CD4-positive, CD25-positive, alpha-beta regulatory T cell (primary cell): ENCODE measurements at regions not wholly inside any gene's neighbourhood (a gene's known extent, or its start where the extent isn't known, plus 50 kb on each side); places are given as distances from the start of the nearest gene placed in this dataset.

Source experiments
- ATAC-seq, 2 donors: fragments of 150-1000 bp; cut with Tn5 transposase; one replicate each; pipeline ENCODE4 v1.10.0; 2021; ENCODE audit warnings: low read depth in 2 of 2, moderate number of reproducible peaks in 2 of 2, moderate library complexity in 1 of 2
- DNase-seq, 3 donors: peaks; one replicate each; pipeline versions ENCODE4 v3.0.0 to v3.0.0-alpha.2; 2012 to 2022; ENCODE audit warnings: mixed read lengths in 1 of 3
- H3K27ac ChIP-seq: one replicate; pipeline ENCODE4 v1.7.0; 2013; ENCODE audit warnings: mild to moderate bottlenecking, low read length; ENCODE audit not compliant: insufficient read depth, poor library complexity, severe bottlenecking
- H3K27me3 ChIP-seq: one replicate; pipeline ENCODE4 v1.7.0; 2013; ENCODE audit warnings: low read length; ENCODE audit not compliant: control insufficient read depth, insufficient read depth
- H3K36me3 ChIP-seq: one replicate; pipeline ENCODE4 v1.7.0; 2013; ENCODE audit warnings: mild to moderate bottlenecking, low read length, moderate library complexity; ENCODE audit not compliant: control insufficient read depth, insufficient read depth
- H3K4me1 ChIP-seq: 2 replicates; pipeline ENCODE4 v1.7.0; 2013; ENCODE audit warnings: mild to moderate bottlenecking, low read length; ENCODE audit not compliant: insufficient read depth, control insufficient read depth, poor library complexity, severe bottlenecking
- H3K4me3 ChIP-seq: one replicate; pipeline ENCODE4 v1.7.0; 2013; ENCODE audit warnings: low read depth, mild to moderate bottlenecking, low read length, moderate library complexity
- H3K9me3 ChIP-seq, 2 experiments: 1 replicate in 1 of 2; 2 replicates in 1 of 2; pipeline ENCODE4 v1.7.0; 2013; ENCODE audit warnings: low read length in 2 of 2, mild to moderate bottlenecking in 1 of 2, moderate library complexity in 1 of 2; ENCODE audit not compliant: control insufficient read depth in 2 of 2
- H3K27ac Mint-ChIP-seq, 3 donors: one replicate each; pipeline ENCODE4 v1.8.0; 2020 to 2022; ENCODE audit warnings: mild to moderate bottlenecking in 3 of 3, mixed read lengths in 3 of 3, moderate library complexity in 2 of 3
- H3K27me3 Mint-ChIP-seq: one replicate; pipeline ENCODE4 v1.8.0; 2022; ENCODE audit warnings: mild to moderate bottlenecking, mixed read lengths
- H3K36me3 Mint-ChIP-seq: one replicate; pipeline ENCODE4 v1.8.0; 2020; ENCODE audit warnings: mixed read lengths
- H3K4me1 Mint-ChIP-seq, 4 donors: one replicate each; pipeline ENCODE4 v1.8.0; 2020 to 2022; ENCODE audit warnings: mixed read lengths in 4 of 4, mild to moderate bottlenecking in 1 of 4
- H3K4me3 Mint-ChIP-seq, 4 donors: one replicate each; pipeline ENCODE4 v1.8.0; 2020 to 2022; ENCODE audit warnings: mild to moderate bottlenecking in 4 of 4, mixed read lengths in 4 of 4, moderate library complexity in 3 of 4
- H3K9me3 Mint-ChIP-seq, 7 donors: one replicate each; pipeline ENCODE4 v1.8.0; 2020 to 2022; ENCODE audit warnings: mixed read lengths in 7 of 7, mild to moderate bottlenecking in 3 of 7, moderate library complexity in 2 of 7

DNA sequence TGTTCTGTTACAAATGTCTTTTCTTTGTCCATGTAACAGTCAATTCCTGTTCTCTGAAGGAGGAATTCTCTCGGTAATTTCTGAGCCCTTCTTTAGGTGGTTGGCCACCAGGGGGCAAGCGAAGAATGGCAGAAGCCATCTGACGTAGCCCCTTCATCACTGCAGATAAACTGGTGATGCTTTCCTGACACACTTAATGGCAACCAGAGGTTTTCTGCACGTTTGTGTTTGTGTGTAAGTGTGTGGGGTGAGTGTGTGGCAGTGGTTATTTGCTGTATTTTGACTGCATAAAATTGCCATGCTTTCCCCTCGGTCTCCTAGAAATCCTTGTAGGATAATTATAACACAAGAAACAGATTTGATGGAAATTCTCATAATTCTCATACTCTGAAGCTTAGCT is 64.8 kb upstream of the STOX2 start:
- Histone ChIP-seq H3K4me1 (no peaks in the 10 kb centered on the region), H3K36me3 (no peaks in the 10 kb centered on the region), H3K27ac (no peak overlapping the region), H3K9me3 (no peaks in the 10 kb centered on the region), H3K4me3 (no peak overlapping the region), H3K27me3 (peaks cover 8% of the 10 kb centered on the region)
- H3K4me3 Mint-ChIP-seq, result no peak overlapping the region
- H3K27ac Mint-ChIP-seq, result no peak overlapping the region
- no peaks in the 10 kb centered on the region for H3K9me3 Mint-ChIP-seq
- peaks cover 27% of the 10 kb centered on the region for H3K27me3 Mint-ChIP-seq
- H3K36me3 Mint-ChIP-seq, result no peaks in the 10 kb centered on the region
- DNase-seq (peak; percentile 30 to 78 (median 38)), ATAC-seq (peak in 1 of 2 donors; percentile 56)
- H3K4me1 Mint-ChIP-seq, result no peaks in the 10 kb centered on the region

DNA sequence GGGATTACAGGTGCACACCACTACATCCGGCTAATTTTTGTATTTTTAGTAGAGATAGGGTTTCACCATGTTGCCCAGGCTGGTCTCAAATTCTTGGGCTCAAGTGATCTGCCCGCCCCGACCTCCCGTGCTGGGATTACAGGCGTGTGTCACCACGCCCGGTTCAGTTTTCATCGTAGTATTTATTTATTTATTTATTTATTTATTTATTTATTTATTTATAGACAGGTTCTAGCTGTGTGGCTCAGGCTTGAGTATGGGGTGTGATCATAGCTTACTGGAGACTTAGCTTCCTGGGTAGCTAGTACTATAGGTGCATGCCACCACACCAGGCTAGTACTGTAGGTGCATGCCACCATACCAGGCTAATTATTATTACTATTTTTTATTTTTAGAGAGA is 64.1 kb upstream of the STOX2 start:
- Mint-ChIP-seq H3K9me3 (peaks cover 0 to under 1% (median 0%) of the 10 kb centered on the region in 7 donors), H3K27me3 (peaks cover 27% of the 10 kb centered on the region), H3K36me3 (no peaks in the 10 kb centered on the region), H3K4me1 (no peaks in the 10 kb centered on the region), H3K27ac (no peak overlapping the region), H3K4me3 (no peak overlapping the region)
- peaks cover 8% of the 10 kb centered on the region for H3K27me3 ChIP-seq
- DNase-seq, result no peak
- no peak for ATAC-seq
- H3K9me3 ChIP-seq, result no peaks in the 10 kb centered on the region
- H3K4me3 ChIP-seq, result no peak overlapping the region
- H3K36me3 ChIP-seq, result no peaks in the 10 kb centered on the region
- H3K4me1 ChIP-seq, result no peaks in the 10 kb centered on the region
- no peak overlapping the region for H3K27ac ChIP-seq

DNA sequence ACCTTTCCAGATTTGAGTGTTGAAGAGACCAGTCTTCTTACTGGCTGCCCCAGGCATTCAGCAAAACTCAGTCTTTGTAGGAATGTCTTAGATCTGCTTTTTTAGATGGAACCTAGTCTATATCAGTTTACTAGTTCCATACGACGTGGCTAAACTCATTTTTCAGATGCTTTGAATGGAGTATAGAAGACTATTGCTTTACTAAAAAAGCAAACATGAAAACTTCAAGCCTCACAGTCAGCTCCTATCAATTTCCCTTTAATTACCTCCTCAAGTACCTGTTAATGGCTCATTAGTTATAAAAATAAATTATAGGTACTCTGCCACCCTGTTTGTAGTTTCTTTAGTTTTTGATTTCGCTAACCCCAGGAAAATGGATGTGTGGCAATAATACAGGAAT is 63.0 kb upstream of the STOX2 start:
- ATAC-seq (no peak), DNase-seq (no peak)
- Mint-ChIP-seq H3K36me3 (no peaks in the 10 kb centered on the region), H3K9me3 (peaks cover 0 to 3% (median 0%) of the 10 kb centered on the region in 7 donors), H3K4me3 (no peak overlapping the region), H3K27me3 (peaks cover 27% of the 10 kb centered on the region), H3K27ac (no peak overlapping the region), H3K4me1 (no peaks in the 10 kb centered on the region)
- Histone ChIP-seq H3K4me3 (no peak overlapping the region), H3K27me3 (peaks cover 11% of the 10 kb centered on the region), H3K36me3 (no peaks in the 10 kb centered on the region), H3K27ac (no peak overlapping the region), H3K4me1 (no peaks in the 10 kb centered on the region), H3K9me3 (no peaks in the 10 kb centered on the region)

DNA sequence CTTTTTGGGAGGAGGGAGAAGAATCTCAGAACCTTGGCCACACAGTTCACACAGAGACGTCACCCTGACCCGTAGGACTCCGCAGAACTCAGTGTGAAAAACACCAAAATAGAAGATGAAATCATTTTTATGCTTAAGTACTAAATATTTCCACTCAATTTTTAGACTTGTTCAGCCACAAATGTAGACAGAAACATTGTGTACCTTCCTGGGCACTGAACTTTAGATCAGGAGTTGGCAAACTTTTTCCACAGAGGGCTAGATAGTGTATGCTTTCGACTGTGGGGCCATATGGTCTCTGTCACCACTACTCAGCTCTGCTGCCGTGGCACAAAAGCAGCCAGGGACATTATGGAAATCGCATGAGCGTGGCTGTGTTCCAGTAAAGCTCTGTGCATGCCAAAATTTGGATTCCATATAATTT is 61.8 kb upstream of the STOX2 start:
- no peak overlapping the region for H3K4me3 ChIP-seq
- no peak overlapping the region for H3K27ac ChIP-seq
- H3K4me1 ChIP-seq, result no peaks in the 10 kb centered on the region
- Mint-ChIP-seq H3K27ac (no peak overlapping the region), H3K27me3 (peaks cover 34% of the 10 kb centered on the region), H3K36me3 (no peaks in the 10 kb centered on the region), H3K9me3 (peaks cover 0 to 5% (median 0%) of the 10 kb centered on the region in 7 donors), H3K4me1 (no peaks in the 10 kb centered on the region), H3K4me3 (no peak overlapping the region)
- no peak for ATAC-seq
- no peak for DNase-seq
- peaks cover 0 to 2% of the 10 kb centered on the region in 2 experiments for H3K9me3 ChIP-seq
- peaks cover 19% of the 10 kb centered on the region for H3K27me3 ChIP-seq
- no peaks in the 10 kb centered on the region for H3K36me3 ChIP-seq

DNA sequence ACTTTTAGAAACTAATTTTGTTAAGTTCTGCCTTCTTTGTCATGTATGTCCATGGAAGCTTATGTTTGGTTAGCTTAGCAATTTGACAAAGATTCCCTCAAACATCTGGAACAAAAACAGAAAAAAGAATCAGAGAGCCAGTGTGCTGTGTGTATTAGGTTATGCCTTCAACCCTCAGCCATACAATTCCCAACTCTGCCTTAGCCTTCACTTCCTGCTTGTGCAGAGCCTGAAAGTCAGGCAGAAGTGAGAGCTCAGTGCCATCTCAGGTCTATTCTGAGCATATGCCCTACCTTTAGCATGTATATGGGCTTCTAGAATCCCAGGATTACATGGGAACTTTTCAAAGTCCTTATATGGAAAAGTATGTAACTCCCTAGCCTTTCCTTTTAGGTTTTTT is 58.2 kb upstream of the STOX2 start:
- H3K27ac ChIP-seq, result no peak overlapping the region
- H3K36me3 ChIP-seq, result no peaks in the 10 kb centered on the region
- peaks cover 0 to 2% of the 10 kb centered on the region in 2 experiments for H3K9me3 ChIP-seq
- peaks cover 19% of the 10 kb centered on the region for H3K27me3 ChIP-seq
- H3K36me3 Mint-ChIP-seq, result no peaks in the 10 kb centered on the region
- no peak for DNase-seq
- H3K4me3 Mint-ChIP-seq, result no peak overlapping the region
- no peak overlapping the region for H3K27ac Mint-ChIP-seq
- peaks cover 0 to 9% (median 1%) of the 10 kb centered on the region in 7 donors for H3K9me3 Mint-ChIP-seq
- ATAC-seq, result no peak
- H3K4me1 Mint-ChIP-seq, result no peaks in the 10 kb centered on the region
- no peak overlapping the region for H3K4me3 ChIP-seq
- peaks cover 28% of the 10 kb centered on the region for H3K27me3 Mint-ChIP-seq
- H3K4me1 ChIP-seq, result no peaks in the 10 kb centered on the region

DNA sequence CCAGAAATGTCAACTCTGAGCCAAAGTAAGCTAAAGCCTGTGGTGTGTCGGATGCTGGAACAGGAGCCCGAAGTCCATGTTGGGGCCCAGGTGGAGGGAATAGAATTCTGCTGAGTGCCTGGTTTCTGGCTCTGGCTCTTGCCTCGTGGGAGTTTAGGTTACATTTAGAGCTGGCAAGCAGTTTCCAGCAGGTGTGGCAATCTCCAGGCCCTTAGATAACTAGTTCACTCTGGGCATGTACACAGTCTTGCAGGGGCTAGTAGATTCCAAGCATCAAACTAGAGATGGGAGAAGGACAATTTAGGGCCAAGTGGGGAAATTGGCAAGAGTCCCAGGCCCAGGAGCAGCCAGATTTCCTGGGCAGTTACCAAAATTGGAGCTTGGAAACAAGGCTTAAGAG is 56.3 kb upstream of the STOX2 start:
- Mint-ChIP-seq H3K27me3 (peaks cover 22% of the 10 kb centered on the region), H3K4me1 (no peaks in the 10 kb centered on the region), H3K4me3 (no peak overlapping the region), H3K36me3 (no peaks in the 10 kb centered on the region), H3K27ac (no peak overlapping the region), H3K9me3 (peaks cover 0 to 9% (median 1%) of the 10 kb centered on the region in 7 donors)
- Histone ChIP-seq H3K27ac (no peak overlapping the region), H3K4me1 (no peaks in the 10 kb centered on the region), H3K27me3 (peaks cover 19% of the 10 kb centered on the region), H3K9me3 (peaks cover 0 to 2% of the 10 kb centered on the region in 2 experiments), H3K4me3 (no peak overlapping the region), H3K36me3 (no peaks in the 10 kb centered on the region)
- ATAC-seq (no peak), DNase-seq (no peak)

DNA sequence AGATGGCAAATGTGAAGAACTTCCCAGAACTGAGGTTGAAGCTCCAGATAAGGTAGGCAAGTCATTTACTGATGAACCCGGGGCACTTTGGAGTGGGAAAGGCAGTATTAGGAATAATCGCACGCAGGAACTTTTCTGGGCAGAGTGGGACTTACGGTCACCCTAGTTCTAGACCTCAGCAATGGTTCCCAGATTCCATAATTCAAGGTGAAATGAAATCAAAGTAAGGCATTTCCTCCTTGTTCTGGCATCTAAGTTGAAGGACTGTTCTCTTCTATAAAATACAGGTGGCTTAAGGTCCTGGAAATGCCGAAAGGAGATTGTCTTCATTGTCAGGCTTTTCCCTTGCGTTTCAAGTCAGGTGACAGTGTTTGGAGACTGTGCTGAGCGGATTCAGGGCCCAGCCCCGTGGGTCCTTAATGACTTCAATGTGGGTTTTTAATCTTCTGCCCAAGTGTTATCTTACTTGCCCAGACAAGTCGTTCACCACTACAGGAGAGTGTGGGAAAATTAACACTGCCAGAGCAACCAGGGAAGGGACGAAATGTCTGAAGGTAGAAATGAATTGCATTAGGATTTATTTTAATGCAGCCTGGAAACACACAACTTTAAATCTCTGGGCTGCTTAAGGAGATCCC is 52.1 kb upstream of the STOX2 start:
- Mint-ChIP-seq H3K27ac (no peak overlapping the region), H3K36me3 (no peaks in the 10 kb centered on the region), H3K27me3 (peaks cover 19% of the 10 kb centered on the region), H3K4me1 (no peaks in the 10 kb centered on the region), H3K4me3 (no peak overlapping the region), H3K9me3 (peaks cover 0 to 6% (median 1%) of the 10 kb centered on the region in 7 donors)
- Histone ChIP-seq H3K4me3 (no peak overlapping the region), H3K27ac (no peak overlapping the region), H3K36me3 (no peaks in the 10 kb centered on the region), H3K27me3 (peaks cover under 1% of the 10 kb centered on the region), H3K4me1 (no peaks in the 10 kb centered on the region), H3K9me3 (no peaks in the 10 kb centered on the region)
- DNase-seq (no peak), ATAC-seq (no peak)

DNA sequence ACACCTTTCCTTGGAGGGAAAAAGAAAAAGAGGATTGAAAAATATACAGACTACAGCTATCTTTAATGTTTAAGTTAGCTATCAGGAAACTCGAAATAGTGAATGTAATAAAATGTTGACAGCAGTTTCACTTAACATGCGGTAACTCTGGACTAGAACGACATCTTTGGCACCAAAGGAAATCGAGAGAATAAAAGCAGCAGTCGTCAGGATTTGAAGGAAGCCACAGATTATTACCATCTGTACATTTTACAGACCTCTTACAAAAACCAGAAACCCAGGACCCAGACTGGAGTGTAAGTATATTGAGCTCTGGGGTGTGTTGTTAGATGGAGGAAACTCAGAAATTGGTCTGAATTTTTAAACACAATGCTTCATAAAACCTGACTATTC is 51.6 kb upstream of the STOX2 start:
- H3K27ac Mint-ChIP-seq, result no peak overlapping the region
- DNase-seq (no peak), ATAC-seq (no peak)
- H3K27ac ChIP-seq, result no peak overlapping the region
- no peaks in the 10 kb centered on the region for H3K36me3 ChIP-seq
- H3K4me1 Mint-ChIP-seq, result no peaks in the 10 kb centered on the region
- H3K4me3 Mint-ChIP-seq, result no peak overlapping the region
- H3K4me3 ChIP-seq, result no peak overlapping the region
- no peaks in the 10 kb centered on the region for H3K4me1 ChIP-seq
- H3K27me3 ChIP-seq, result no peaks in the 10 kb centered on the region
- peaks cover 0 to 4% (median 0%) of the 10 kb centered on the region in 7 donors for H3K9me3 Mint-ChIP-seq
- no peaks in the 10 kb centered on the region for H3K9me3 ChIP-seq
- H3K36me3 Mint-ChIP-seq, result no peaks in the 10 kb centered on the region
- peaks cover 14% of the 10 kb centered on the region for H3K27me3 Mint-ChIP-seq
